ENCODE measurements at regions not wholly inside any gene's neighbourhood (a gene's known extent, or its start where the extent isn't known, plus 50 kb on each side); places are given as distances from the start of the nearest gene placed in this dataset.
"Not testable (repeated sequence)": the region's sequence is repeated elsewhere in the genome, so short reads cannot be mapped to it uniquely, and the experiment has no call there.

- no peak for DNase-seq
Observed at GRCh38 chr3:197404754-197405153, 106.3 kb upstream of the DLG1 start.

- no peak for DNase-seq
Observed at GRCh38 chr3:197404030-197404429, 105.6 kb upstream of the DLG1 start.

- not testable (repeated sequence) for DNase-seq
Observed at GRCh38 chr3:197402401-197402800, 104.0 kb upstream of the DLG1 start.

GRCh38 chr3:197399486-197399885 lies 101.1 kb upstream of the DLG1 start:
- no peak for DNase-seq

GRCh38 chr3:197398286-197398878 lies 100.0 kb upstream of the DLG1 start:
- DNase-seq = peak; percentile 35

GRCh38 chr3:197397838-197398237 lies 99.4 kb upstream of the DLG1 start:
- DNase-seq = no peak

GRCh38 chr3:197394464-197395321 lies 96.3 kb upstream of the DLG1 start:
- no peak for DNase-seq

- DNase-seq = not testable (repeated sequence)
Observed at GRCh38 chr3:197394126-197394463, 95.7 kb upstream of the DLG1 start.

- no peak for DNase-seq
Observed at GRCh38 chr3:197393711-197394110, 95.3 kb upstream of the DLG1 start.

GRCh38 chr3:197392961-197393360 lies 94.5 kb upstream of the DLG1 start:
- no peak for DNase-seq

- no peak for DNase-seq
Observed at GRCh38 chr3:197381371-197381770, 83.0 kb upstream of the DLG1 start.

- no peak for DNase-seq
Observed at GRCh38 chr3:197380786-197381185, 82.4 kb upstream of the DLG1 start.

- DNase-seq = peak; percentile 17
Observed at GRCh38 chr3:197378985-197379718, 80.7 kb upstream of the DLG1 start.

- no peak for DNase-seq
Observed at GRCh38 chr3:197376735-197377555, 78.5 kb upstream of the DLG1 start.

- DNase-seq = no peak
Observed at GRCh38 chr3:197376020-197376419, 77.6 kb upstream of the DLG1 start.

GRCh38 chr3:197375001-197375441 lies 76.6 kb upstream of the DLG1 start:
- no peak for DNase-seq

GRCh38 chr3:197373096-197373495 lies 74.7 kb upstream of the DLG1 start:
- no peak for DNase-seq

GRCh38 chr3:197372047-197372661 lies 73.7 kb upstream of the DLG1 start:
- DNase-seq = no peak

GRCh38 chr3:197371591-197372046 lies 73.2 kb upstream of the DLG1 start:
- DNase-seq = no peak

GRCh38 chr3:197369545-197369944 lies 71.1 kb upstream of the DLG1 start:
- no peak for DNase-seq

GRCh38 chr3:197368821-197369220 lies 70.4 kb upstream of the DLG1 start:
- no peak for DNase-seq

GRCh38 chr3:197368330-197368729 lies 69.9 kb upstream of the DLG1 start:
- no peak for DNase-seq
